ENCODE measurements at regions not wholly inside any gene's neighbourhood (a gene's known extent, or its start where the extent isn't known, plus 50 kb on each side); places are given as distances from the start of the nearest gene placed in this dataset.

DNA sequence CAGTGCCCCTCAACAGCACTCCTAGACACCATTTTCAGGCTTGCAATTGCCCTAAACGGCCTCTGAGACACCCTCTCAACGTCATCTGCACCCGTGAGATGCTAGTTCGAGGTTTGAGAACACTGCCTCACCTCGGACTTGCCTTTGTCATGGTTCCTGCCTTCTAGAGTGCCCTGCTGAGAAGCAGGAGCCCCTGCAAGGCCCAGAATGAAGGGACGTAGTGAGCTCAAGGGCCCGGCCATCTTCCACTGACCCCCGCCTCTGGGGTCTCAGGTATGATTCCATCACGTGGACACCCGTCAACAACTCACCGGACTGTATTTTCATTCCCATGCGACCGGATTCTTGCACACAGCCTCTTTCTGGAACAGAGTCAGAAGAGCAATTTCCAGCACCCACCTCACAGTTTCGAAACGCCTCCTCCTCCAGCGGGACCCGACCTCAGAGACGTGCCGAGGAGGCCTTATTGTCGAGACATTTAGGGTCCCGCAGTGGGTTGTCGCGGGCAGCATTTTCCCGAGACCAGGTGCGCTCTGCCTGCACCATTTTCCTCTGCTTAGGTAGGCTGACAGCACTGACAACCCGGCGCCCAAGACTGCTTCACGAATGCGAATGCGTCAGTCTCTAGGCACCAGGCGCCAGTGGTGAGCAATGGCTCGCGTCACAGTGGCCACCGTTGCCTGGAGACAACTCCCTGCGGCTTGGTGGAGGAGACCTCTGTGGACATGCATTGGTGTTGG is 999.9 kb downstream of the KCNJ18 start (continued):
- TF ChIP-seq CHD7 (IDR thresholded peaks at IDR 0.05; ENCODE audit: low read depth, low read length) (no peak), CEBPB (tag; IDR thresholded peaks at IDR 0.05) (no peak)
